Neural crest cell (in vitro differentiated cells): ENCODE measurements at regions not wholly inside any gene's neighbourhood (a gene's known extent, or its start where the extent isn't known, plus 50 kb on each side); places are given as distances from the start of the nearest gene placed in this dataset.

ENCODE experiments used
- DNase-seq: peaks from one replicate; pipeline ENCODE4 v3.0.0; 2021; ENCODE audit warnings: low read depth, mixed read lengths, low spot score
- H3K27ac Mint-ChIP-seq: one replicate; pipeline ENCODE4 v1.8.0; 2021; ENCODE audit warnings: mild to moderate bottlenecking, mixed read lengths; ENCODE audit not compliant: unreplicated experiment
- H3K27me3 Mint-ChIP-seq: 2 replicates; pipeline ENCODE4 v1.8.0; 2021; ENCODE audit warnings: low read depth, mild to moderate bottlenecking, mixed read lengths
- H3K36me3 Mint-ChIP-seq: 2 replicates; pipeline ENCODE4 v1.8.0; 2021; ENCODE audit warnings: low read depth, mild to moderate bottlenecking, mixed read lengths
- H3K4me1 Mint-ChIP-seq: 2 replicates; pipeline ENCODE4 v1.8.0; 2021; ENCODE audit warnings: mixed read lengths
- H3K4me3 Mint-ChIP-seq: one replicate; pipeline ENCODE4 v1.8.0; 2021; ENCODE audit warnings: mild to moderate bottlenecking, mixed read lengths
- H3K9me3 Mint-ChIP-seq: 2 replicates; pipeline ENCODE4 v1.8.0; 2021; ENCODE audit warnings: mixed read lengths
- CTCF ChIP-seq: fragments of 200-600 bp; sonication (generic); conservative IDR thresholded peaks from 2 replicates; pipeline ENCODE4 v1.5.0; 2021; ENCODE audit warnings: antibody characterized with exemption, mild to moderate bottlenecking

GRCh38 chr18:44556296-44556695 is 124.4 kb upstream of the SETBP1 start:
- no peaks in the 10 kb centered on the region for H3K27me3 Mint-ChIP-seq
- H3K9me3 Mint-ChIP-seq, result no peaks in the 10 kb centered on the region
- TF ChIP-seq CTCF, result no peak
- H3K4me1 Mint-ChIP-seq, result peaks cover 14% of the 10 kb centered on the region
- H3K36me3 Mint-ChIP-seq, result no peaks in the 10 kb centered on the region
- DNase-seq, result no peak
- H3K4me3 Mint-ChIP-seq, result no peak overlapping the region
- H3K27ac Mint-ChIP-seq, result no peak overlapping the region

GRCh38 chr18:44557616-44558151 is 123.0 kb upstream of the SETBP1 start:
- H3K36me3 Mint-ChIP-seq, result no peaks in the 10 kb centered on the region
- no peaks in the 10 kb centered on the region for H3K9me3 Mint-ChIP-seq
- no peak overlapping the region for H3K27ac Mint-ChIP-seq

GRCh38 chr18:44558767-44559166 is 121.9 kb upstream of the SETBP1 start:
- no peak overlapping the region for H3K4me3 Mint-ChIP-seq
- TF ChIP-seq CTCF, result no peak
- no peaks in the 10 kb centered on the region for H3K9me3 Mint-ChIP-seq
- DNase-seq, result no peak
- no peaks in the 10 kb centered on the region for H3K27me3 Mint-ChIP-seq
- no peaks in the 10 kb centered on the region for H3K4me1 Mint-ChIP-seq
- H3K36me3 Mint-ChIP-seq, result no peaks in the 10 kb centered on the region
- H3K27ac Mint-ChIP-seq, result no peak overlapping the region

More at GRCh38 chr18:44557616-44558151, 123.0 kb upstream of the SETBP1 start:
- TF ChIP-seq CTCF, result no peak
- Mint-ChIP-seq H3K27me3 (no peaks in the 10 kb centered on the region), H3K4me1 (peaks cover 3% of the 10 kb centered on the region), H3K4me3 (no peak overlapping the region)
- no peak for DNase-seq

- no peak for DNase-seq
- TF ChIP-seq CTCF, result no peak
- Mint-ChIP-seq H3K4me3 (no peak overlapping the region), H3K27ac (no peak overlapping the region), H3K36me3 (no peaks in the 10 kb centered on the region), H3K27me3 (no peaks in the 10 kb centered on the region), H3K4me1 (no peaks in the 10 kb centered on the region), H3K9me3 (no peaks in the 10 kb centered on the region)
Observed at GRCh38 chr18:44562986-44563385, 117.7 kb upstream of the SETBP1 start.

- H3K36me3 Mint-ChIP-seq, result no peaks in the 10 kb centered on the region
- H3K27me3 Mint-ChIP-seq, result no peaks in the 10 kb centered on the region
- no peak overlapping the region for H3K27ac Mint-ChIP-seq
- TF ChIP-seq CTCF, result no peak
- no peak overlapping the region for H3K4me3 Mint-ChIP-seq
- H3K4me1 Mint-ChIP-seq, result no peaks in the 10 kb centered on the region
- DNase-seq, result no peak
- no peaks in the 10 kb centered on the region for H3K9me3 Mint-ChIP-seq
Observed at GRCh38 chr18:44564922-44565321, 115.8 kb upstream of the SETBP1 start.

GRCh38 chr18:44568342-44568741 is 112.3 kb upstream of the SETBP1 start:
- H3K4me3 Mint-ChIP-seq, result no peak overlapping the region
- no peaks in the 10 kb centered on the region for H3K36me3 Mint-ChIP-seq
- no peak overlapping the region for H3K27ac Mint-ChIP-seq
- no peaks in the 10 kb centered on the region for H3K9me3 Mint-ChIP-seq
- H3K4me1 Mint-ChIP-seq, result peaks cover 6% of the 10 kb centered on the region
- no peak for DNase-seq
- no peaks in the 10 kb centered on the region for H3K27me3 Mint-ChIP-seq
- TF ChIP-seq CTCF, result no peak
